HL-60 (cell line): ENCODE measurements at regions not wholly inside any gene's neighbourhood (a gene's known extent, or its start where the extent isn't known, plus 50 kb on each side); places are given as distances from the start of the nearest gene placed in this dataset.

ENCODE experiments used
- GABPA ChIP-seq: IDR thresholded peaks from 2 replicates; pipeline ENCODE4 v1.6.1; 2012; ENCODE audit warnings: low read depth
- POLR2AphosphoS5 ChIP-seq: IDR thresholded peaks from 2 replicates; pipeline ENCODE4 v1.6.1; 2012; ENCODE audit warnings: low read depth
- TF ChIP-seq, protein P1 (sequence below): IDR thresholded peaks from one replicate; pipeline ENCODE4 v1.5.1; 2011; ENCODE audit warnings: low read length, control low read depth, inconsistent platforms; ENCODE audit not compliant: insufficient read depth

DNA sequence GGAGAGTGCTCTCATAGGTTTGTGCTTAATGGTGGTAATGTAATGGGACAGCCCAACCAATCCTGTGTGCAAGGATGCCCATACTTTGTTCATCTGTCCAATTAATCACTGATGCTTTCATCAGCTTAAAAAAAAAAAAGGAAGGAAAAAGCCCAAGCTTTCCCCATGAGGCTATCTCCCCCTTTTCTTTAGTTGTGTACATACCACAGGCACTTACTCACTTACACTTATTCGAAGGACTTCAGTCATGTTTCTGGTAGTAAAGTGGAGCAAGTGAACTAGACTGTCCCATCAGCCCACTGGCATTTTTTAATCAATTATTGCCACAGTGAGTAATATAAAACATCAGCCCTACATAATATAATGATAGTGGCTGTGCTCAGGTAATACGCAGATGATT lies 183.5 kb upstream of the UFM1 start:
- TF ChIP-seq, protein P1, sequence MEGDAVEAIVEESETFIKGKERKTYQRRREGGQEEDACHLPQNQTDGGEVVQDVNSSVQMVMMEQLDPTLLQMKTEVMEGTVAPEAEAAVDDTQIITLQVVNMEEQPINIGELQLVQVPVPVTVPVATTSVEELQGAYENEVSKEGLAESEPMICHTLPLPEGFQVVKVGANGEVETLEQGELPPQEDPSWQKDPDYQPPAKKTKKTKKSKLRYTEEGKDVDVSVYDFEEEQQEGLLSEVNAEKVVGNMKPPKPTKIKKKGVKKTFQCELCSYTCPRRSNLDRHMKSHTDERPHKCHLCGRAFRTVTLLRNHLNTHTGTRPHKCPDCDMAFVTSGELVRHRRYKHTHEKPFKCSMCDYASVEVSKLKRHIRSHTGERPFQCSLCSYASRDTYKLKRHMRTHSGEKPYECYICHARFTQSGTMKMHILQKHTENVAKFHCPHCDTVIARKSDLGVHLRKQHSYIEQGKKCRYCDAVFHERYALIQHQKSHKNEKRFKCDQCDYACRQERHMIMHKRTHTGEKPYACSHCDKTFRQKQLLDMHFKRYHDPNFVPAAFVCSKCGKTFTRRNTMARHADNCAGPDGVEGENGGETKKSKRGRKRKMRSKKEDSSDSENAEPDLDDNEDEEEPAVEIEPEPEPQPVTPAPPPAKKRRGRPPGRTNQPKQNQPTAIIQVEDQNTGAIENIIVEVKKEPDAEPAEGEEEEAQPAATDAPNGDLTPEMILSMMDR, result no peak
- TF ChIP-seq POLR2AphosphoS5 (no peak), GABPA (no peak)
